K562 (cell line): ENCODE measurements at regions not wholly inside any gene's neighbourhood (a gene's known extent, or its start where the extent isn't known, plus 50 kb on each side); places are given as distances from the start of the nearest gene placed in this dataset.

Source experiments
- ATAC-seq: fragments of 200-7000 bp; cut with Tn5 transposase; 3 replicates; pipeline ENCODE4 v1.9.1; 2020; ENCODE audit warnings: moderate library complexity
- BruUV-seq: library from RNA; stranded (reverse); fragments of 400-500 nt; replicated peaks from 2 replicates; lab custom pipeline; 2021; lab: Mats Ljungman, UMichigan
- CTCF ChIA-PET: fragments of 300-600 bp; formaldehyde crosslinking; extraction: SDS; loops from one replicate; lab custom pipeline; 2021; ENCODE audit warnings: low intra/inter-chr PET ratio; lab: Yijun Ruan, JAX
- POLR2A ChIA-PET: fragments of 300-600, 350-650 bp; sonication (Branson Sonifier 250); formaldehyde crosslinking; extraction: SDS; loops from one replicate; lab custom pipeline; 2021; ENCODE audit warnings: antibody characterized with exemption, inconsistent platforms; lab: Yijun Ruan, JAX
- DNase-seq, 4 experiments: peaks; one replicate each; pipeline versions ENCODE4 v3.0.0 to v3.0.0-alpha.2; 2011 to 2018; ENCODE audit warnings: low spot score in 3 of 4, mixed read lengths in 3 of 4; ENCODE audit errors: extremely low read depth in 1 of 4
- FAIRE-seq: peaks from 2 replicates; lab custom pipeline; 2011; peaks lifted over from hg19 to GRCh38; lab: Jason Lieb, UNC
- H2AFZ ChIP-seq: 2 replicates; pipeline ENCODE4 v1.6.0; 2011; ENCODE audit warnings: low read depth, low read length, control low read depth, inconsistent platforms
- H3K27ac ChIP-seq: fragments of 200-600 bp; 3 replicates; pipeline ENCODE4 v1.8.0; 2011; ENCODE audit warnings: low read depth, mild to moderate bottlenecking, control low read depth, inconsistent platforms, low read length, moderate library complexity, mixed read lengths; ENCODE audit errors: extremely low read depth
- H3K27me3 ChIP-seq, 2 experiments: fragments of 300-600 bp in 1 of 2; 2 replicates in 1 of 2; 3 replicates in 1 of 2; pipeline versions ENCODE4 v1.6.0 to v1.8.0; 2011; ENCODE audit warnings: inconsistent platforms in 2 of 2, low read length in 2 of 2, mild to moderate bottlenecking in 1 of 2, mixed read lengths in 1 of 2, moderate library complexity in 1 of 2; ENCODE audit not compliant: control insufficient read depth in 2 of 2, insufficient read depth in 2 of 2
- H3K36me3 ChIP-seq: fragments of 300-600 bp; 3 replicates; pipeline ENCODE4 v1.8.0; 2011; ENCODE audit warnings: mild to moderate bottlenecking, low read length, inconsistent platforms; ENCODE audit not compliant: control insufficient read depth, insufficient read depth
- H3K4me1 ChIP-seq, 2 experiments: fragments of 200-600 bp in 1 of 2; replicated peaks in 1 of 2; 2 replicates in 1 of 2; 3 replicates in 1 of 2; pipeline versions ENCODE4 v1.5.1 to v1.8.0; 2011; ENCODE audit warnings: inconsistent platforms in 2 of 2, low read length in 2 of 2, mild to moderate bottlenecking in 1 of 2, mixed read lengths in 1 of 2, moderate library complexity in 1 of 2; ENCODE audit not compliant: control insufficient read depth in 2 of 2, insufficient read depth in 2 of 2
- H3K4me2 ChIP-seq: 2 replicates; pipeline ENCODE4 v1.6.1; 2011; ENCODE audit warnings: low read length, control low read depth, inconsistent platforms, mixed read lengths; ENCODE audit not compliant: insufficient read depth
- H3K4me3 ChIP-seq: fragments of 200-600 bp; sonication (generic), shearing (Covaris generic); 2 replicates; pipeline ENCODE4 v1.5.1; 2016; ENCODE audit warnings: control low read depth, inconsistent platforms
- H3K79me2 ChIP-seq: fragments of 200-600 bp; 3 replicates; pipeline ENCODE4 v1.8.0; 2011; ENCODE audit warnings: low read length, inconsistent platforms; ENCODE audit not compliant: control insufficient read depth, insufficient read depth
- H3K9ac ChIP-seq, 2 experiments: 2 replicates each; pipeline versions ENCODE4 v1.6.0 to v1.6.1; 2011; ENCODE audit warnings: low read depth in 2 of 2, low read length in 2 of 2, control low read depth in 1 of 2, inconsistent platforms in 1 of 2, mild to moderate bottlenecking in 1 of 2, mixed read lengths in 1 of 2; ENCODE audit not compliant: insufficient read depth in 1 of 2
- H3K9me1 ChIP-seq: one replicate; pipeline ENCODE4 v1.6.0; 2011; ENCODE audit warnings: inconsistent platforms, mild to moderate bottlenecking, low read length, moderate library complexity; ENCODE audit not compliant: control insufficient read depth, insufficient read depth
- H3K9me3 ChIP-seq: replicated peaks from 2 replicates; pipeline ENCODE4 v1.5.1; 2011; ENCODE audit warnings: low read depth, low read length, inconsistent platforms; ENCODE audit not compliant: control insufficient read depth, insufficient read depth
- H4K20me1 ChIP-seq: replicated peaks from 2 replicates; pipeline ENCODE4 v1.6.1; 2011; ENCODE audit warnings: low read length, inconsistent platforms, mixed read lengths; ENCODE audit not compliant: control insufficient read depth, insufficient read depth
- C11orf30 ChIP-seq: fragments of 450-650 bp; IDR thresholded peaks from 2 replicates; pipeline ENCODE4 v1.6.1; 2016; ENCODE audit warnings: low read depth, mild to moderate bottlenecking
- MAFF ChIP-seq: IDR thresholded peaks from 2 replicates; pipeline ENCODE4 v1.6.1; 2012; ENCODE audit warnings: low read length, improper control_type of control experiment
- MAFK ChIP-seq: IDR thresholded peaks from 2 replicates; pipeline ENCODE4 v1.6.1; 2011; ENCODE audit warnings: low read length, improper control_type of control experiment
- SRSF9 ChIP-seq: fragments of 200-400 bp; formaldehyde crosslinking; IDR thresholded peaks from 2 replicates; pipeline ENCODE4 v1.6.1; 2017; ENCODE audit warnings: low read depth, low read length, borderline replicate concordance
- ZNF316 ChIP-seq: fragments of 450-650 bp; IDR thresholded peaks from 2 replicates; pipeline ENCODE4 v1.6.1; 2016
- WGBS: fragments of 100-300 bp; shearing (Covaris generic); methylation state at CpG from one replicate; pipeline ENCODE4 v1.1.6; 2016; ENCODE audit warnings: low coverage, mixed read lengths; ENCODE audit not compliant: insufficient coverage; ENCODE audit errors: missing lambda C conversion rate; 5-methylcytosine and 5-hydroxymethylcytosine counted together
- in situ Hi-C: fragments of 300-500 bp; cut with MboI; formaldehyde crosslinking; loops from 4 replicates; pipeline ENCODE4 v1.15.0; 2018; ENCODE audit warnings: inconsistent platforms, mixed read lengths
- intact Hi-C: fragments of 100-400 bp; cut with micrococcal nuclease; formaldehyde crosslinking; loops from 2 replicates; pipeline ENCODE4 v1.14.2; 2022
- TF ChIP-seq, protein P1 (sequence below): IDR thresholded peaks from 2 replicates; pipeline ENCODE4 v1.6.1; 2011; ENCODE audit warnings: borderline replicate concordance, low read depth, mild to moderate bottlenecking, moderate library complexity, low read length; ENCODE audit not compliant: insufficient read depth, poor library complexity, severe bottlenecking
- TF ChIP-seq, protein P2 (sequence below): sonication (generic); formaldehyde crosslinking; IDR thresholded peaks from 2 replicates; pipeline ENCODE4 v1.8.1; 2023; ENCODE audit warnings: mild to moderate bottlenecking, missing genetic modification reagents

DNA sequence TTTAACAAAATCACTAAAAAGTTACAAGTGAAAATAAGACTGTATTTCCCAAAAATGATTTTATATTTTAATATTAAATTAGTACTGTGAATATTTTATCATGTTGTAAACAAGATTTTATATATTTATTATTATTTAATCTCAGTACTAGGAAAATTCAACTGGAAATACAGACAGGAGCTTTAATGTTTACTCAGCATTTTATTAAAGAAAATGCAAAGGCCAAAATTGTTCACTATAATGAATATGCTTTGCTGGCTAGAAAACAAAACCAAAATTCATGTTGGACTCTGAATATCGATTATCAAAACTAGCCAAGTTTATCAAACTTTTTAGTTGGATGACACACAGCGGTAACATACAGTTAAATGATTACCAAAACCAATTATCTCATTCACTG, 782.3 kb downstream of the AMY1C start:
- POLR2A ChIA-PET: no interaction called here
- intact Hi-C loops: no loop called here
- ATAC-seq: no peak

More for the DNA sequence above, 782.3 kb downstream of the AMY1C start:
- Histone ChIP-seq H3K4me1 (no peaks in the 10 kb centered on the region), H2AFZ (no peak overlapping the region), H3K27ac (no peak overlapping the region), H4K20me1 (no peaks in the 10 kb centered on the region), H3K79me2 (no peaks in the 10 kb centered on the region), H3K9me1 (no peaks in the 10 kb centered on the region), H3K36me3 (no peaks in the 10 kb centered on the region), H3K9me3 (no peaks in the 10 kb centered on the region), H3K4me3 (no peak overlapping the region), H3K27me3 (no peaks in the 10 kb centered on the region), H3K9ac (no peak overlapping the region), H3K4me2 (no peak overlapping the region)
- CTCF ChIA-PET: no interaction called here
- BruUV-seq: no TSS peak
- TF ChIP-seq SRSF9 (no peak), MAFK (peak; percentile 46; the same call in 1 of the 2 replicates), C11orf30 (peak; percentile 32; the same call in 1 of the 2 replicates), MAFF (peak; percentile 43; the same call in 1 of the 2 replicates), ZNF316 (peak; percentile 69)
- TF ChIP-seq, protein P1, sequence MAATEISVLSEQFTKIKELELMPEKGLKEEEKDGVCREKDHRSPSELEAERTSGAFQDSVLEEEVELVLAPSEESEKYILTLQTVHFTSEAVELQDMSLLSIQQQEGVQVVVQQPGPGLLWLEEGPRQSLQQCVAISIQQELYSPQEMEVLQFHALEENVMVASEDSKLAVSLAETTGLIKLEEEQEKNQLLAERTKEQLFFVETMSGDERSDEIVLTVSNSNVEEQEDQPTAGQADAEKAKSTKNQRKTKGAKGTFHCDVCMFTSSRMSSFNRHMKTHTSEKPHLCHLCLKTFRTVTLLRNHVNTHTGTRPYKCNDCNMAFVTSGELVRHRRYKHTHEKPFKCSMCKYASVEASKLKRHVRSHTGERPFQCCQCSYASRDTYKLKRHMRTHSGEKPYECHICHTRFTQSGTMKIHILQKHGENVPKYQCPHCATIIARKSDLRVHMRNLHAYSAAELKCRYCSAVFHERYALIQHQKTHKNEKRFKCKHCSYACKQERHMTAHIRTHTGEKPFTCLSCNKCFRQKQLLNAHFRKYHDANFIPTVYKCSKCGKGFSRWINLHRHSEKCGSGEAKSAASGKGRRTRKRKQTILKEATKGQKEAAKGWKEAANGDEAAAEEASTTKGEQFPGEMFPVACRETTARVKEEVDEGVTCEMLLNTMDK: no peak
- TF ChIP-seq, protein P2, sequence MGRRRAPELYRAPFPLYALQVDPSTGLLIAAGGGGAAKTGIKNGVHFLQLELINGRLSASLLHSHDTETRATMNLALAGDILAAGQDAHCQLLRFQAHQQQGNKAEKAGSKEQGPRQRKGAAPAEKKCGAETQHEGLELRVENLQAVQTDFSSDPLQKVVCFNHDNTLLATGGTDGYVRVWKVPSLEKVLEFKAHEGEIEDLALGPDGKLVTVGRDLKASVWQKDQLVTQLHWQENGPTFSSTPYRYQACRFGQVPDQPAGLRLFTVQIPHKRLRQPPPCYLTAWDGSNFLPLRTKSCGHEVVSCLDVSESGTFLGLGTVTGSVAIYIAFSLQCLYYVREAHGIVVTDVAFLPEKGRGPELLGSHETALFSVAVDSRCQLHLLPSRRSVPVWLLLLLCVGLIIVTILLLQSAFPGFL (CRISPR knock-in tag): no peak
- DNase-seq: no peak
- in situ Hi-C loops: no loop called here
- FAIRE-seq: no peak
- 3% methylated on average over 2 of the region's 2 CpGs for WGBS
